Mucosa of rectum (tissue), 2 donors: ENCODE measurements at regions not wholly inside any gene's neighbourhood (a gene's known extent, or its start where the extent isn't known, plus 50 kb on each side); places are given as distances from the start of the nearest gene placed in this dataset.

Source experiments
- H3K27ac ChIP-seq, 2 donors: one replicate each; pipeline ENCODE4 v1.7.0; 2013; ENCODE audit warnings: inconsistent platforms in 2 of 2, low read depth in 2 of 2, low read length in 2 of 2
- H3K27me3 ChIP-seq, 2 donors: one replicate each; pipeline ENCODE4 v1.7.0; 2013; ENCODE audit warnings: low read length in 2 of 2; ENCODE audit not compliant: control insufficient read depth in 2 of 2, insufficient read depth in 2 of 2
- H3K36me3 ChIP-seq, 2 donors: one replicate each; pipeline ENCODE4 v1.7.0; 2013; ENCODE audit warnings: low read length in 2 of 2; ENCODE audit not compliant: control insufficient read depth in 2 of 2, insufficient read depth in 2 of 2
- H3K4me1 ChIP-seq, 2 donors: one replicate each; pipeline ENCODE4 v1.7.0; 2013; ENCODE audit warnings: low read length in 2 of 2, mild to moderate bottlenecking in 1 of 2; ENCODE audit not compliant: control insufficient read depth in 2 of 2, insufficient read depth in 2 of 2
- H3K4me3 ChIP-seq, 2 donors: one replicate each; pipeline ENCODE4 v1.7.0; 2013; ENCODE audit warnings: low read length in 2 of 2
- H3K9ac ChIP-seq, 2 donors: one replicate each; pipeline ENCODE4 v1.7.0; 2013; ENCODE audit warnings: low read length in 2 of 2, low read depth in 1 of 2, mild to moderate bottlenecking in 1 of 2
- H3K9me3 ChIP-seq, 2 donors: one replicate each; pipeline ENCODE4 v1.7.0; 2013; ENCODE audit warnings: low read length in 2 of 2; ENCODE audit not compliant: control insufficient read depth in 2 of 2
- donor health status: healthy.
- donor health status: Normal muscosa, but diverticular disease.

DNA sequence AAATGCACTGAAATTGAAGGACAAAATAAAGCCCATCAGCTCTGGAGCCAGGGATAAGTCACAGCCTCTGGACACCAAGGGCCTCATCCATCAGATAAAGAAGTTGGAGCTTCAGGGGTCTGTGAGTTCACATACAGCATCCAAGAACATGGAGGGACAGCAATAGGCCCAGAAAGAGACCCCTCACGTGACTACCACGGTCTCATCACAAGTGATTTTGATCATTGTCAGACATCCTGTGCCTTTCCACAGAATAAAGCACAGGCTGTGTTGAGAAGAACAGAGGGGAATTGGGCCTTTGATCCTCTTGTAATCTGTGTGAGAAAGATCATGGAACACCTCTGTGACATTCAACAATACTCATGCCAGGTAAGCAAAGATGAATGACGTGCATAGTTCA is 65.2 kb upstream of the CTAGE1 start:
- H3K27me3 ChIP-seq: no peaks in the 10 kb centered on the region
- H3K36me3 ChIP-seq: no peaks in the 10 kb centered on the region
- H3K9me3 ChIP-seq: no peaks in the 10 kb centered on the region
- no peak overlapping the region for H3K4me3 ChIP-seq
- no peaks in the 10 kb centered on the region for H3K4me1 ChIP-seq
- H3K27ac ChIP-seq: no peak overlapping the region
- no peak overlapping the region for H3K9ac ChIP-seq

- H3K36me3 ChIP-seq: no peaks in the 10 kb centered on the region
- no peaks in the 10 kb centered on the region for H3K9me3 ChIP-seq
- H3K4me1 ChIP-seq: no peaks in the 10 kb centered on the region
- no peak overlapping the region for H3K4me3 ChIP-seq
- no peak overlapping the region for H3K9ac ChIP-seq
- H3K27ac ChIP-seq: no peak overlapping the region
- no peaks in the 10 kb centered on the region for H3K27me3 ChIP-seq
Observed at GRCh38 chr18:22483407-22483806, 65.7 kb upstream of the CTAGE1 start.

- H3K27ac ChIP-seq: no peak overlapping the region
- H3K4me1 ChIP-seq: peaks cover 0 to 4% of the 10 kb centered on the region in 2 donors
- no peaks in the 10 kb centered on the region for H3K9me3 ChIP-seq
- no peaks in the 10 kb centered on the region for H3K36me3 ChIP-seq
- no peak overlapping the region for H3K4me3 ChIP-seq
- H3K27me3 ChIP-seq: no peaks in the 10 kb centered on the region
- H3K9ac ChIP-seq: no peak overlapping the region
Observed at GRCh38 chr18:22484471-22484870, 66.8 kb upstream of the CTAGE1 start.

DNA sequence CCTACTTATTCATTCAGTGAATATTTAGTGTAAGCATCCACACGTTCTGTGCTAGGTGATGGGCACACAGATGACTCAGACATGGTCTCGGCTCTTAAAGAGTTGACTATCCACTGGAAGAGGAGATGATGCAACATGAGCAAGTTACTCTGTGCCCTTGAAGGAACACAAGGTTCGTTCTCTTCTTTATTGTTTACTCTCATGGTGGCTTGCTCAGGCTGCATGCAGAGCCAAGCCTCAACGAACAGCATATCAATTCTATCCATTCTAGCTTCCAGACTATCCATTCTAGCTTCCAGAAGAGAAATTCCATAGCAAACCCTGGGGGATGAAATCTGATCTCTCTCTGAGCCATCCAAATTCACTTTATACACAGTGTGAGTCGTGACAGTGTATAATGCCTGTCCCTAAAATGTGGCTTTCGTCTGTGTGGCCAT is 68.1 kb upstream of the CTAGE1 start:
- Histone ChIP-seq H3K4me1 (peaks cover 0 to 5% of the 10 kb centered on the region in 2 donors), H3K9me3 (no peaks in the 10 kb centered on the region), H3K9ac (no peak overlapping the region), H3K4me3 (no peak overlapping the region), H3K36me3 (no peaks in the 10 kb centered on the region), H3K27me3 (no peaks in the 10 kb centered on the region), H3K27ac (no peak overlapping the region)

DNA sequence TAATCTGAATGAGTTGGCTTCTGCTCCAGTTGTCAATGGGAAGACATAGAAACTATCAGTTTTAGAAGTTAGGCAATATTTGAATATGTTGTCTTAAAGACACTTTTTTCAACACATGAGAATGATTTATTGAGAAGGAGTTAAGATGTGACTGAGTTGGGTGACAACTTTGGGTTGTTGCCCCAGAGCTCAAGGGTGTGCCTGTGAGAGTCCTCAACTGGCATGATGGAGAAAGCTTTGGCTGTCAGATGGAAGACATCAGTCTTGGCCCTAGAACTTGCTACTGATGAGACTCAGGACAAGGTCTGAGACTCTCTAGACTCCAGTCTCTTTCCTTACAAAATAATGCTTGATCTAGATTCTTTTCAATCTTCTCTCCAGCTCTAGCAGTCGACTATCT is 69.0 kb upstream of the CTAGE1 start:
- Histone ChIP-seq H3K27me3 (no peaks in the 10 kb centered on the region), H3K4me3 (no peak overlapping the region), H3K9ac (no peak overlapping the region), H3K4me1 (peaks cover 0 to 5% of the 10 kb centered on the region in 2 donors), H3K27ac (no peak overlapping the region), H3K36me3 (no peaks in the 10 kb centered on the region), H3K9me3 (no peaks in the 10 kb centered on the region)

- H3K4me3 ChIP-seq: no peak overlapping the region
- no peak overlapping the region for H3K9ac ChIP-seq
- H3K9me3 ChIP-seq: no peaks in the 10 kb centered on the region
- no peaks in the 10 kb centered on the region for H3K36me3 ChIP-seq
- H3K27me3 ChIP-seq: no peaks in the 10 kb centered on the region
- no peak overlapping the region for H3K27ac ChIP-seq
- H3K4me1 ChIP-seq: peaks cover 0 to 5% of the 10 kb centered on the region in 2 donors
Observed at GRCh38 chr18:22488554-22488953, 70.8 kb upstream of the CTAGE1 start.

GRCh38 chr18:22489704-22490103 is 72.0 kb upstream of the CTAGE1 start:
- H3K9ac ChIP-seq: no peak overlapping the region
- H3K4me1 ChIP-seq: peaks cover 0 to 5% of the 10 kb centered on the region in 2 donors

DNA sequence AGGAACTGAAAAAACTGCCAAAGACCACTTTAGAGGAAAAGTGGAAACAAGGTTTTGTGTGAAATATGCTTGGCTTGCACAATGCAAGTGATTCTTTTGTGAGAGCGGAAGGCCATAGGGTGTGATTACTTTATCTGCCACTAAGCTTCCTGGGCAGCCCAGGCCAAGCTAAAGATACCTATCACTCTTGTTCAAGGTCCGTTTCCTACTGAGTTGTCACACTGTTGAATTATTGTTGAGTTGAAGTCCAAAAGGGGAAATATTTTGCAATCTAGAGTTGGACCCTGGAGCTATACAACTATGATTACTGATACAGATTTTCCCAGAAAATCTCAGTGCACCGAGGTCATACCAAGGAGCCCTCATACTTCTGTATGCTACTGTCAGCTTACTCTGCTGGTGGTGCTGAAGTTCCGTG is 72.7 kb upstream of the CTAGE1 start:
- H3K9ac ChIP-seq: no peak overlapping the region
- H3K9me3 ChIP-seq: no peaks in the 10 kb centered on the region
- H3K27me3 ChIP-seq: no peaks in the 10 kb centered on the region
- no peaks in the 10 kb centered on the region for H3K36me3 ChIP-seq
- no peak overlapping the region for H3K27ac ChIP-seq
- peaks cover 0 to 5% of the 10 kb centered on the region in 2 donors for H3K4me1 ChIP-seq
- H3K4me3 ChIP-seq: no peak overlapping the region

More at GRCh38 chr18:22489704-22490103, 72.0 kb upstream of the CTAGE1 start:
- H3K27me3 ChIP-seq: no peaks in the 10 kb centered on the region
- H3K36me3 ChIP-seq: no peaks in the 10 kb centered on the region
- H3K9me3 ChIP-seq: no peaks in the 10 kb centered on the region
- H3K27ac ChIP-seq: peak overlapping the region; percentile 40 to 42
- no peak overlapping the region for H3K4me3 ChIP-seq

DNA sequence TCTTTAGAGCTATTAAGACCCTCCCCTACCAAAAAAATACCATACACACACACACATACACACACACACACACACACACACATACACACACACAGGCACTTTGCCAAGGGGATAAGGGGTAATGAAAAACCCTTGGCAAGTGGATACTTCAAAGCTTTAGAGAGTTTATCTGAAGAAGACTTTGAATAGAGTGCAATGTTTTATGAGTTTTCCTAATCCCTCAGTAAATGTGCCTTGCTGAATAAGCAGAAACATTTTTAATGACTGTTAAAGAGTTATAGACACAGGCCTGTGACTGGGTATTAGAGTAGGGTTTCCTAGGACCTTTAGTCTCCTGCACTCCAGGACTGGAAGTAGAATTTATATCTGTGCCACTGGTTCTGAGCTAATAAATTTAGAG is 75.5 kb upstream of the CTAGE1 start:
- Histone ChIP-seq H3K9ac (no peak overlapping the region), H3K4me1 (peaks cover 0 to 5% of the 10 kb centered on the region in 2 donors), H3K27me3 (no peaks in the 10 kb centered on the region), H3K27ac (no peak overlapping the region), H3K36me3 (no peaks in the 10 kb centered on the region), H3K9me3 (no peaks in the 10 kb centered on the region), H3K4me3 (no peak overlapping the region)

DNA sequence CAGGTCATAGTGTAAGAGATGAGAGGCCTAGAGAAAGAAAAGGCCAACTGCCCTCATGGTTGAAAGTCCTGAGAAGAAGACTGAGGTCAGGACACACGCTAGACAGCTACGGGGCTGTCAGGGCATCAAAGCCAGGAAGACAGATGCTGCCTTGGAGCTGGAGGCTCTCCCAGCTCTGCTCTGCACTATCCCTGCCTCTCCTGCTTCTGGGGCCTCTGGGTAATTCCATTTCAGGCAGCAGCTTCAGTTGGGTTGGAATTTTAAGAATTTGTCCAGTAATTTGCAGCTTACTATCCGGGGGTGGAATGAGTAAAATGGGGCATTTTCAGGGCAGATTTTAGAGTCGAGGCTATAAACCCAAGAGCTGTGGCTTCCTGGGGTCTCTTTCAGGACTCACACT is 76.2 kb upstream of the CTAGE1 start:
- Histone ChIP-seq H3K36me3 (no peaks in the 10 kb centered on the region), H3K27ac (no peak overlapping the region), H3K4me3 (no peak overlapping the region), H3K9me3 (no peaks in the 10 kb centered on the region), H3K27me3 (no peaks in the 10 kb centered on the region), H3K9ac (no peak overlapping the region), H3K4me1 (peaks cover 0 to 5% of the 10 kb centered on the region in 2 donors)

DNA sequence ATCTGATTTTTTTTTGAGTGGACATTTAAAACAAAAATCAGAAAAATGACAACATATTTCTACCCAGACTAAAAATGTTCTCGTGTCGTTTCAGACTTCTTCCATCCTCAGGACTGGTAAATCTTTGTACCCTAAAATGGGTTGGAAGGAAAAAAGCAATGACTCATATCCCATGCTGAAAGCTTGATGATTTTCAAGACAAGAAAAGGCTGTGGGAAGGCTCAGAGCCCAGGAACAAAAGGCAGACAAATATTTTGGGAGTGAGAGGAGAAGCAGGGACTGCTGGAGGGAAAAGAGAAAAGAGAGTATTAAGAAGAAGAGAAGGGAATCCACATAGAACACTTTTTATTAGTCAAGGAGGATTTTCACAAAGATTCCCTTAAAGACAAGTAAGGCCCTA is 77.1 kb upstream of the CTAGE1 start:
- H3K36me3 ChIP-seq: no peaks in the 10 kb centered on the region
- H3K4me1 ChIP-seq: no peaks in the 10 kb centered on the region
- H3K4me3 ChIP-seq: no peak overlapping the region
- H3K27me3 ChIP-seq: no peaks in the 10 kb centered on the region
- no peak overlapping the region for H3K27ac ChIP-seq
- no peaks in the 10 kb centered on the region for H3K9me3 ChIP-seq
- no peak overlapping the region for H3K9ac ChIP-seq
